ENCODE measurements at regions not wholly inside any gene's neighbourhood (a gene's known extent, or its start where the extent isn't known, plus 50 kb on each side); places are given as distances from the start of the nearest gene placed in this dataset.

GRCh38 chr18:59967878-59968277 is 68.1 kb downstream of the PMAIP1 start:
- no peak for DNase-seq (ENCODE audit: extremely low spot score)
- Histone ChIP-seq H3K27me3 (peaks cover 0 to 26% (median 9%) of the 10 kb centered on the region in 4 donors), H3K27ac (replicated peaks in 1 of 4) (no peak overlapping the region), H3K4me1 (peaks cover 0 to 9% (median 7%) of the 10 kb centered on the region in 4 donors), H3K4me3 (no peak overlapping the region), H3K36me3 (no peaks in the 10 kb centered on the region), H3K9me3 (no peaks in the 10 kb centered on the region)
- 100% methylated on average over 2 of the region's 2 CpGs for WGBS
- intact Hi-C loops (cut with DNase I), result no loop called here
- TF ChIP-seq, protein P1, sequence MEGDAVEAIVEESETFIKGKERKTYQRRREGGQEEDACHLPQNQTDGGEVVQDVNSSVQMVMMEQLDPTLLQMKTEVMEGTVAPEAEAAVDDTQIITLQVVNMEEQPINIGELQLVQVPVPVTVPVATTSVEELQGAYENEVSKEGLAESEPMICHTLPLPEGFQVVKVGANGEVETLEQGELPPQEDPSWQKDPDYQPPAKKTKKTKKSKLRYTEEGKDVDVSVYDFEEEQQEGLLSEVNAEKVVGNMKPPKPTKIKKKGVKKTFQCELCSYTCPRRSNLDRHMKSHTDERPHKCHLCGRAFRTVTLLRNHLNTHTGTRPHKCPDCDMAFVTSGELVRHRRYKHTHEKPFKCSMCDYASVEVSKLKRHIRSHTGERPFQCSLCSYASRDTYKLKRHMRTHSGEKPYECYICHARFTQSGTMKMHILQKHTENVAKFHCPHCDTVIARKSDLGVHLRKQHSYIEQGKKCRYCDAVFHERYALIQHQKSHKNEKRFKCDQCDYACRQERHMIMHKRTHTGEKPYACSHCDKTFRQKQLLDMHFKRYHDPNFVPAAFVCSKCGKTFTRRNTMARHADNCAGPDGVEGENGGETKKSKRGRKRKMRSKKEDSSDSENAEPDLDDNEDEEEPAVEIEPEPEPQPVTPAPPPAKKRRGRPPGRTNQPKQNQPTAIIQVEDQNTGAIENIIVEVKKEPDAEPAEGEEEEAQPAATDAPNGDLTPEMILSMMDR (IDR thresholded peaks at IDR 0.05), result no peak
- TF ChIP-seq POLR2A (IDR thresholded peaks at IDR 0.05; ENCODE audit: low read depth) (no peak), EP300 (IDR thresholded peaks at IDR 0.05) (no peak), POLR2AphosphoS5 (IDR thresholded peaks at IDR 0.05) (no peak)

- Histone ChIP-seq H3K9me3 (no peaks in the 10 kb centered on the region), H3K36me3 (no peaks in the 10 kb centered on the region), H3K4me1 (peaks cover 0 to 9% (median 7%) of the 10 kb centered on the region in 4 donors), H3K27me3 (peaks cover 0 to 26% (median 9%) of the 10 kb centered on the region in 4 donors), H3K4me3 (no peak overlapping the region), H3K27ac (replicated peaks in 1 of 4) (no peak overlapping the region)
- TF ChIP-seq EP300 (IDR thresholded peaks at IDR 0.05) (no peak), POLR2AphosphoS5 (IDR thresholded peaks at IDR 0.05) (no peak), POLR2A (IDR thresholded peaks at IDR 0.05; ENCODE audit: low read depth) (no peak)
- TF ChIP-seq, protein P1 (IDR thresholded peaks at IDR 0.05), result no peak
- 87% methylated on average over 2 of the region's 2 CpGs for WGBS
- DNase-seq (ENCODE audit: extremely low spot score), result no peak
- intact Hi-C loops (cut with DNase I), result no loop called here
These were observed 67.1 kb downstream of the PMAIP1 start for GRCh38 chr18:59966913-59967312.

- H3K9me3 ChIP-seq, result no peaks in the 10 kb centered on the region
- TF ChIP-seq EP300 (IDR thresholded peaks at IDR 0.05), result no peak
- TF ChIP-seq POLR2AphosphoS5 (IDR thresholded peaks at IDR 0.05), result no peak
- no peak for TF ChIP-seq POLR2A (IDR thresholded peaks at IDR 0.05; ENCODE audit: low read depth)
- TF ChIP-seq, protein P1 (IDR thresholded peaks at IDR 0.05), result no peak
- no peak overlapping the region for H3K4me3 ChIP-seq
- no peak overlapping the region for H3K27ac ChIP-seq (replicated peaks in 1 of 4)
- intact Hi-C loops (cut with DNase I), result no loop called here
- H3K27me3 ChIP-seq, result peaks cover 0 to 15% (median 0%) of the 10 kb centered on the region in 4 donors
- H3K4me1 ChIP-seq, result no peaks in the 10 kb centered on the region
- no peaks in the 10 kb centered on the region for H3K36me3 ChIP-seq
- DNase-seq (ENCODE audit: extremely low spot score), result no peak
- WGBS, result 66% methylated on average over 5 of the region's 5 CpGs
These were observed 63.4 kb downstream of the PMAIP1 start for GRCh38 chr18:59963229-59963628.

DNA sequence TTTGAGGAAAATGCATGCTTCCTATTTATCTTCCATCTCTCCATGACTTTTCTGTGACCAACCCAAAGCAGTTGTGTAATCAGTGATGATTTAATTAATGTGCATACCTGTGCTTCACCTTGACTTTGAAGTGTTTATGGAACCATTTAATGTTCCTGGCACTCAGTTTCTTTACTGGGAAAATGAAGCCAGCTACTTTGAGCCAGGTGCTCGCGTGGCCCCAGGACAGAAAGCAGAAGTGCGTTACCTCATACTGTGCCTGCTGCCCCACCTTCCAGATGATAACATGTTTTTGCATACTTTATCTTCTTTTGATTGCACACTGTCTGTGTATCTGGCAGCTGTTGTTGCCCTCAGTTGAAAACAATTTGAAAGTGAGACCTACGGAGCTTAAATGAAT is 61.3 kb downstream of the PMAIP1 start:
- no peaks in the 10 kb centered on the region for H3K4me1 ChIP-seq
- intact Hi-C loops (cut with DNase I), result no loop called here
- TF ChIP-seq, protein P1 (IDR thresholded peaks at IDR 0.05), result no peak
- TF ChIP-seq POLR2A (IDR thresholded peaks at IDR 0.05; ENCODE audit: low read depth) (no peak), EP300 (IDR thresholded peaks at IDR 0.05) (no peak)
- no peak overlapping the region for H3K27ac ChIP-seq (replicated peaks in 1 of 4)
- WGBS, result 84% methylated on average over 4 of the region's 4 CpGs
- H3K36me3 ChIP-seq, result no peaks in the 10 kb centered on the region
- peaks cover 0 to 7% (median 0%) of the 10 kb centered on the region in 4 donors for H3K27me3 ChIP-seq
- no peak for DNase-seq (ENCODE audit: extremely low spot score)
- H3K4me3 ChIP-seq, result no peak overlapping the region
- H3K9me3 ChIP-seq, result no peaks in the 10 kb centered on the region

GRCh38 chr18:59960272-59960671 is 60.5 kb downstream of the PMAIP1 start:
- 100% methylated on average over 2 of the region's 2 CpGs for WGBS
- peaks cover 0 to 7% (median 0%) of the 10 kb centered on the region in 4 donors for H3K27me3 ChIP-seq
- no peaks in the 10 kb centered on the region for H3K36me3 ChIP-seq
- no peaks in the 10 kb centered on the region for H3K4me1 ChIP-seq
- no peak overlapping the region for H3K4me3 ChIP-seq
- no peak overlapping the region for H3K27ac ChIP-seq (replicated peaks in 1 of 4)
- H3K9me3 ChIP-seq, result no peaks in the 10 kb centered on the region
- TF ChIP-seq, protein P1 (IDR thresholded peaks at IDR 0.05), result no peak
- TF ChIP-seq POLR2A (IDR thresholded peaks at IDR 0.05; ENCODE audit: low read depth) (no peak), POLR2AphosphoS5 (IDR thresholded peaks at IDR 0.05) (no peak), EP300 (IDR thresholded peaks at IDR 0.05) (no peak)
- intact Hi-C loops (cut with DNase I), result no loop called here
- no peak for DNase-seq (ENCODE audit: extremely low spot score)
